Tibial nerve (tissue), 4 donors: ENCODE measurements at regions not wholly inside any gene's neighbourhood (a gene's known extent, or its start where the extent isn't known, plus 50 kb on each side); places are given as distances from the start of the nearest gene placed in this dataset.

Source experiments
- EP300 ChIP-seq, 2 donors: sonication (generic); formaldehyde crosslinking; IDR thresholded peaks; one replicate each; pipeline ENCODE4 v1.6.1; 2017; ENCODE audit warnings: antibody characterized with exemption in 2 of 2, mild to moderate bottlenecking in 1 of 2
- POLR2A ChIP-seq, 2 donors: fragments of 450-650 bp; IDR thresholded peaks; one replicate each; pipeline ENCODE4 v1.6.1; 2017; ENCODE audit warnings: antibody characterized with exemption in 2 of 2, mild to moderate bottlenecking in 2 of 2, moderate library complexity in 2 of 2
- TF ChIP-seq, protein P1 (sequence below), 5 experiments: fragments of 200-600 bp in 3 of 5; fragments of 450-650 bp in 2 of 5; sonication (generic) in 3 of 5; IDR thresholded peaks; one replicate each; pipeline ENCODE4 v1.5.1; 2016 to 2019; ENCODE audit warnings: antibody characterized with exemption in 5 of 5, mild to moderate bottlenecking in 3 of 5, moderate library complexity in 2 of 5

DNA sequence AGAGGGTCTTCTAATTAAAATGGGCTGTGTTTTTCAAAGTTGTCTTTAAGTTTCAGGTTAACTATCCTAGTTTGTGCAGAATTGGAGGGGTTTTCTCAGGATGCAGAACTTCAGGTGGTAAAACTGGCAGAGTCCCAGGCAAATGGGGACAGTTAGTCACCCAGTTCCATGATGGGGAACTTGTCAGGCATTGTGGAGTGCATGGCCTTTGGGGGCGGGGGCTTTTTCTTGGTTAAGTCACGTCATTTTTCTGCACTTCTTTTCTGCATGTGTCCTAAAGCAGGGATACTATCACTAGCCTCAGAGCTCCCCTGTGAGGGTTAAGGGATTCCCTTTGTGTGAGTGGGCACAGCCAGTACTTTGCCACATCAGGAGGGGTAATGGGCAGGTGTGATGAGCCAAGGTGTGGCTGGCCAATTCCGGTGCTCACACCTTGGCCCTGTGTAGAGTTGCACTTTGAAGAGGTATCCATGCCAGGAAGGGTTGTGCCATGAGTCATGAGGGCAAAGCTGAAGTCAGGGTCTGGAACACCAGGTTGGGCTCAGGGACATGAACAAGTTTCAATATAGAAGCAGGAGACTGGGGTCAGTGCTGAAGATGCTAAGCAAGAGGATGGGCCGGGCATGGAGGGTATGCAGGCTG, 126.0 kb upstream of the RREB1 start:
- TF ChIP-seq, protein P1, sequence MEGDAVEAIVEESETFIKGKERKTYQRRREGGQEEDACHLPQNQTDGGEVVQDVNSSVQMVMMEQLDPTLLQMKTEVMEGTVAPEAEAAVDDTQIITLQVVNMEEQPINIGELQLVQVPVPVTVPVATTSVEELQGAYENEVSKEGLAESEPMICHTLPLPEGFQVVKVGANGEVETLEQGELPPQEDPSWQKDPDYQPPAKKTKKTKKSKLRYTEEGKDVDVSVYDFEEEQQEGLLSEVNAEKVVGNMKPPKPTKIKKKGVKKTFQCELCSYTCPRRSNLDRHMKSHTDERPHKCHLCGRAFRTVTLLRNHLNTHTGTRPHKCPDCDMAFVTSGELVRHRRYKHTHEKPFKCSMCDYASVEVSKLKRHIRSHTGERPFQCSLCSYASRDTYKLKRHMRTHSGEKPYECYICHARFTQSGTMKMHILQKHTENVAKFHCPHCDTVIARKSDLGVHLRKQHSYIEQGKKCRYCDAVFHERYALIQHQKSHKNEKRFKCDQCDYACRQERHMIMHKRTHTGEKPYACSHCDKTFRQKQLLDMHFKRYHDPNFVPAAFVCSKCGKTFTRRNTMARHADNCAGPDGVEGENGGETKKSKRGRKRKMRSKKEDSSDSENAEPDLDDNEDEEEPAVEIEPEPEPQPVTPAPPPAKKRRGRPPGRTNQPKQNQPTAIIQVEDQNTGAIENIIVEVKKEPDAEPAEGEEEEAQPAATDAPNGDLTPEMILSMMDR (IDR thresholded peaks at IDR 0.05), result no peak
- no peak for TF ChIP-seq POLR2A (IDR thresholded peaks at IDR 0.05)
- no peak for TF ChIP-seq EP300 (IDR thresholded peaks at IDR 0.05)
